ENCODE measurements at regions not wholly inside any gene's neighbourhood (a gene's known extent, or its start where the extent isn't known, plus 50 kb on each side); places are given as distances from the start of the nearest gene placed in this dataset.
"Not testable (repeated sequence)": the region's sequence is repeated elsewhere in the genome, so short reads cannot be mapped to it uniquely, and the experiment has no call there.

- no peaks in the 10 kb centered on the region for H3K36me3 ChIP-seq (replicated peaks)
- no peak for DNase-seq
- in situ Hi-C loops (cut with HindIII; ENCODE audit: low pct_ligation_motif_present, low sequenced_read_pairs) = no loop called here
- no peaks in the 10 kb centered on the region for H3K27me3 ChIP-seq (replicated peaks)
- H3K27ac ChIP-seq = no peak overlapping the region
- TF ChIP-seq CTCF (IDR thresholded peaks at IDR 0.05; ENCODE audit: low read depth, low read length, missing control alignments) = no peak
- no peak overlapping the region for H3K4me3 ChIP-seq (ENCODE audit: low read depth, low read length)
Observed at GRCh38 chr2:16750175-16750924, 84.7 kb upstream of the CYRIA start.

GRCh38 chr2:16748511-16749266, 83.1 kb upstream of the CYRIA start:
- H3K27me3 ChIP-seq (replicated peaks); H3K36me3 ChIP-seq (replicated peaks); in situ Hi-C loops (cut with HindIII; ENCODE audit: low pct_ligation_motif_present, low sequenced_read_pairs); DNase-seq; H3K4me3 ChIP-seq (ENCODE audit: low read depth, low read length); H3K27ac ChIP-seq: not testable (repeated sequence)

- no peak for DNase-seq
- no peak overlapping the region for H3K27ac ChIP-seq
- no peaks in the 10 kb centered on the region for H3K27me3 ChIP-seq (replicated peaks)
- TF ChIP-seq CTCF (IDR thresholded peaks at IDR 0.05; ENCODE audit: low read depth, low read length, missing control alignments) = no peak
- H3K4me3 ChIP-seq (ENCODE audit: low read depth, low read length) = no peak overlapping the region
- in situ Hi-C loops (cut with HindIII; ENCODE audit: low pct_ligation_motif_present, low sequenced_read_pairs) = no loop called here
- H3K36me3 ChIP-seq (replicated peaks) = no peaks in the 10 kb centered on the region
Observed at GRCh38 chr2:16747689-16748088, 82.1 kb upstream of the CYRIA start.

GRCh38 chr2:16747257-16747656, 81.6 kb upstream of the CYRIA start:
- Histone ChIP-seq H3K27me3 (replicated peaks) (no peaks in the 10 kb centered on the region), H3K4me3 (ENCODE audit: low read depth, low read length) (no peak overlapping the region), H3K36me3 (replicated peaks) (no peaks in the 10 kb centered on the region), H3K27ac (no peak overlapping the region)
- in situ Hi-C loops (cut with HindIII; ENCODE audit: low pct_ligation_motif_present, low sequenced_read_pairs) = no loop called here
- TF ChIP-seq CTCF (IDR thresholded peaks at IDR 0.05; ENCODE audit: low read depth, low read length, missing control alignments) = no peak
- DNase-seq = no peak

- no peak overlapping the region for H3K27ac ChIP-seq
- in situ Hi-C loops (cut with HindIII; ENCODE audit: low pct_ligation_motif_present, low sequenced_read_pairs) = no loop called here
- H3K4me3 ChIP-seq (ENCODE audit: low read depth, low read length) = no peak overlapping the region
- DNase-seq = no peak
- no peak for TF ChIP-seq CTCF (IDR thresholded peaks at IDR 0.05; ENCODE audit: low read depth, low read length, missing control alignments)
- H3K27me3 ChIP-seq (replicated peaks) = no peaks in the 10 kb centered on the region
- no peaks in the 10 kb centered on the region for H3K36me3 ChIP-seq (replicated peaks)
Observed at GRCh38 chr2:16746833-16747232, 81.2 kb upstream of the CYRIA start.

- TF ChIP-seq CTCF (IDR thresholded peaks at IDR 0.05; ENCODE audit: low read depth, low read length, missing control alignments) = no peak
- no peak for DNase-seq
- Histone ChIP-seq H3K4me3 (ENCODE audit: low read depth, low read length) (no peak overlapping the region), H3K27me3 (replicated peaks) (no peaks in the 10 kb centered on the region), H3K36me3 (replicated peaks) (no peaks in the 10 kb centered on the region), H3K27ac (no peak overlapping the region)
- in situ Hi-C loops (cut with HindIII; ENCODE audit: low pct_ligation_motif_present, low sequenced_read_pairs) = no loop called here
Observed at GRCh38 chr2:16746329-16746728, 80.7 kb upstream of the CYRIA start.

Measured in brain microvascular endothelial cell (primary cell).